GM23338 (cell line): ENCODE measurements at regions not wholly inside any gene's neighbourhood (a gene's known extent, or its start where the extent isn't known, plus 50 kb on each side); places are given as distances from the start of the nearest gene placed in this dataset.

Experiments
- ATAC-seq: fragments of 200-7000 bp; cut with Tn5 transposase; 3 replicates; pipeline ENCODE4 v1.9.1; 2020
- DNase-seq: peaks from one replicate; pipeline ENCODE4 v3.0.0-alpha.2; 2015; ENCODE audit warnings: low spot score
- H2AFZ ChIP-seq: fragments of 200-600 bp; sonication (generic); 2 replicates; pipeline ENCODE4 v1.8.0; 2016; ENCODE audit warnings: antibody characterized with exemption, mild to moderate bottlenecking, moderate library complexity
- H3F3A ChIP-seq: fragments of 200-600 bp; sonication (generic); replicated peaks from 2 replicates; pipeline ENCODE4 v1.8.0; 2017; ENCODE audit warnings: antibody characterized with exemption, mixed run types, low read depth
- H3K27ac ChIP-seq: fragments of 200-600 bp; sonication (generic); 2 replicates; pipeline ENCODE4 v1.6.1; 2016; ENCODE audit warnings: low read depth
- H3K27me3 ChIP-seq: fragments of 200-600 bp; sonication (generic); 2 replicates; pipeline ENCODE4 v1.8.0; 2016; ENCODE audit warnings: mild to moderate bottlenecking, mixed run types, moderate library complexity; ENCODE audit not compliant: insufficient read depth
- H3K36me3 ChIP-seq: fragments of 200-600 bp; sonication (generic); 2 replicates; pipeline ENCODE4 v1.8.0; 2016; ENCODE audit warnings: mild to moderate bottlenecking; ENCODE audit not compliant: insufficient read depth
- H3K4me1 ChIP-seq: fragments of 200-600 bp; sonication (generic); 2 replicates; pipeline ENCODE4 v1.8.0; 2016; ENCODE audit warnings: mild to moderate bottlenecking, moderate library complexity; ENCODE audit not compliant: insufficient read depth
- H3K4me2 ChIP-seq: fragments of 200-600 bp; sonication (generic); 2 replicates; pipeline ENCODE4 v1.7.1; 2017; ENCODE audit warnings: mixed run types
- H3K4me3 ChIP-seq: fragments of 200-600 bp; sonication (generic); 2 replicates; pipeline ENCODE4 v1.6.1; 2016; ENCODE audit warnings: mixed run types
- H3K79me2 ChIP-seq: fragments of 200-600 bp; sonication (generic); replicated peaks from 2 replicates; pipeline ENCODE4 v1.8.0; 2017; ENCODE audit warnings: mild to moderate bottlenecking; ENCODE audit not compliant: insufficient read depth
- H3K9me2 ChIP-seq: fragments of 200-600 bp; sonication (generic); 2 replicates; pipeline ENCODE4 v1.8.0; 2017; ENCODE audit not compliant: insufficient read depth
- H4K20me1 ChIP-seq: fragments of 200-600 bp; sonication (generic); replicated peaks from 2 replicates; pipeline ENCODE4 v1.8.0; 2017; ENCODE audit warnings: mild to moderate bottlenecking; ENCODE audit not compliant: insufficient read depth
- H3K27ac Mint-ChIP-seq: 2 replicates; pipeline ENCODE4 v1.8.0; 2020; ENCODE audit warnings: inconsistent platforms, mild to moderate bottlenecking, moderate library complexity, mixed read lengths
- H3K27me3 Mint-ChIP-seq: 3 replicates; pipeline ENCODE4 v1.8.0; 2022; ENCODE audit warnings: low read depth, mild to moderate bottlenecking, moderate library complexity, mixed read lengths, inconsistent platforms; ENCODE audit not compliant: insufficient read depth, poor library complexity
- H3K36me3 Mint-ChIP-seq: 3 replicates; pipeline ENCODE4 v1.8.0; 2021; ENCODE audit warnings: low read depth, mild to moderate bottlenecking, inconsistent platforms, moderate library complexity, mixed read lengths
- H3K4me1 Mint-ChIP-seq: 3 replicates; pipeline ENCODE4 v1.8.0; 2020; ENCODE audit warnings: mild to moderate bottlenecking, inconsistent platforms, mixed read lengths
- H3K4me3 Mint-ChIP-seq: 3 replicates; pipeline ENCODE4 v1.8.0; 2021; ENCODE audit warnings: moderate library complexity, mild to moderate bottlenecking, inconsistent platforms, mixed read lengths
- H3K9me3 Mint-ChIP-seq: 3 replicates; pipeline ENCODE4 v1.8.0; 2020; ENCODE audit warnings: moderate library complexity, mild to moderate bottlenecking, inconsistent platforms, mixed read lengths
- CREB1 ChIP-seq: fragments of 250-450 bp; sonication (Bioruptor Pico); IDR thresholded peaks from 2 replicates; pipeline ENCODE4 v1.5.0; 2020; ENCODE audit warnings: low read depth, mild to moderate bottlenecking, moderate library complexity
- CTCF ChIP-seq, 2 experiments: fragments of 200-600 bp in 1 of 2; sonication (generic) in 1 of 2; conservative IDR thresholded peaks; 2 replicates each; pipeline versions ENCODE4 v1.5.1 to v1.6.1; 2016 to 2017; ENCODE audit warnings: antibody characterized with exemption in 2 of 2, low read depth in 2 of 2, mild to moderate bottlenecking in 2 of 2, moderate library complexity in 1 of 2
- ETS1 ChIP-seq: IDR thresholded peaks from 2 replicates; pipeline ENCODE4 v1.6.1; 2016; ENCODE audit warnings: antibody characterized with exemption
- EZH2phosphoT487 ChIP-seq: fragments of 200-600 bp; sonication (generic); IDR thresholded peaks from one replicate; pipeline ENCODE4 v1.8.1; 2018; ENCODE audit warnings: antibody characterized with exemption; ENCODE audit not compliant: unreplicated experiment
- POLR2AphosphoS5 ChIP-seq: IDR thresholded peaks from 2 replicates; pipeline ENCODE4 v1.6.1; 2016; ENCODE audit warnings: antibody characterized with exemption, low read depth
- REST ChIP-seq: IDR thresholded peaks from one replicate; pipeline ENCODE4 v1.6.1; 2018; ENCODE audit warnings: antibody characterized with exemption; ENCODE audit not compliant: unreplicated experiment
- STAT1 ChIP-seq: IDR thresholded peaks from one replicate; pipeline ENCODE4 v1.6.1; 2016; ENCODE audit warnings: antibody characterized with exemption; ENCODE audit not compliant: unreplicated experiment
- ZNF114 ChIP-seq: fragments of 250-450 bp; sonication (Bioruptor Pico); IDR thresholded peaks from 2 replicates; pipeline ENCODE4 v1.5.0; 2020; ENCODE audit warnings: mild to moderate bottlenecking, moderate library complexity
- ZNF331 ChIP-seq: fragments of 250-450 bp; sonication (Bioruptor Pico); IDR thresholded peaks from 2 replicates; pipeline ENCODE4 v1.5.0; 2020; ENCODE audit warnings: low read depth, mild to moderate bottlenecking, moderate library complexity
- TF ChIP-seq, protein P1 (sequence below): fragments of 250-450 bp; sonication (Bioruptor Pico); IDR thresholded peaks from 2 replicates; pipeline ENCODE4 v1.5.0; 2020; ENCODE audit warnings: mild to moderate bottlenecking, moderate library complexity

GRCh38 chrY:17202395-17202794, 677.6 kb downstream of the CDY2B start:
- Mint-ChIP-seq H3K9me3 (peaks cover 2% of the 10 kb centered on the region; the same call in 1 of the 3 replicates), H3K36me3 (no peaks in the 10 kb centered on the region; the same call in 2 of the 3 replicates)

More at GRCh38 chrY:17202395-17202794, 677.6 kb downstream of the CDY2B start:
- Histone ChIP-seq H2AFZ (no peak overlapping the region), H3K4me1 (no peaks in the 10 kb centered on the region), H3K4me2 (no peak overlapping the region), H3K27me3 (no peaks in the 10 kb centered on the region), H3K36me3 (no peaks in the 10 kb centered on the region), H3K27ac (no peak overlapping the region), H3K9me2 (no peaks in the 10 kb centered on the region), H3K4me3 (no peak overlapping the region), H3K79me2 (no peaks in the 10 kb centered on the region), H3F3A (no peaks in the 10 kb centered on the region), H4K20me1 (no peaks in the 10 kb centered on the region)
- no peak for ATAC-seq
- no peak for DNase-seq
- no peaks in the 10 kb centered on the region for H3K4me1 Mint-ChIP-seq
- H3K4me3 Mint-ChIP-seq, result no peak overlapping the region
- TF ChIP-seq, protein P1, sequence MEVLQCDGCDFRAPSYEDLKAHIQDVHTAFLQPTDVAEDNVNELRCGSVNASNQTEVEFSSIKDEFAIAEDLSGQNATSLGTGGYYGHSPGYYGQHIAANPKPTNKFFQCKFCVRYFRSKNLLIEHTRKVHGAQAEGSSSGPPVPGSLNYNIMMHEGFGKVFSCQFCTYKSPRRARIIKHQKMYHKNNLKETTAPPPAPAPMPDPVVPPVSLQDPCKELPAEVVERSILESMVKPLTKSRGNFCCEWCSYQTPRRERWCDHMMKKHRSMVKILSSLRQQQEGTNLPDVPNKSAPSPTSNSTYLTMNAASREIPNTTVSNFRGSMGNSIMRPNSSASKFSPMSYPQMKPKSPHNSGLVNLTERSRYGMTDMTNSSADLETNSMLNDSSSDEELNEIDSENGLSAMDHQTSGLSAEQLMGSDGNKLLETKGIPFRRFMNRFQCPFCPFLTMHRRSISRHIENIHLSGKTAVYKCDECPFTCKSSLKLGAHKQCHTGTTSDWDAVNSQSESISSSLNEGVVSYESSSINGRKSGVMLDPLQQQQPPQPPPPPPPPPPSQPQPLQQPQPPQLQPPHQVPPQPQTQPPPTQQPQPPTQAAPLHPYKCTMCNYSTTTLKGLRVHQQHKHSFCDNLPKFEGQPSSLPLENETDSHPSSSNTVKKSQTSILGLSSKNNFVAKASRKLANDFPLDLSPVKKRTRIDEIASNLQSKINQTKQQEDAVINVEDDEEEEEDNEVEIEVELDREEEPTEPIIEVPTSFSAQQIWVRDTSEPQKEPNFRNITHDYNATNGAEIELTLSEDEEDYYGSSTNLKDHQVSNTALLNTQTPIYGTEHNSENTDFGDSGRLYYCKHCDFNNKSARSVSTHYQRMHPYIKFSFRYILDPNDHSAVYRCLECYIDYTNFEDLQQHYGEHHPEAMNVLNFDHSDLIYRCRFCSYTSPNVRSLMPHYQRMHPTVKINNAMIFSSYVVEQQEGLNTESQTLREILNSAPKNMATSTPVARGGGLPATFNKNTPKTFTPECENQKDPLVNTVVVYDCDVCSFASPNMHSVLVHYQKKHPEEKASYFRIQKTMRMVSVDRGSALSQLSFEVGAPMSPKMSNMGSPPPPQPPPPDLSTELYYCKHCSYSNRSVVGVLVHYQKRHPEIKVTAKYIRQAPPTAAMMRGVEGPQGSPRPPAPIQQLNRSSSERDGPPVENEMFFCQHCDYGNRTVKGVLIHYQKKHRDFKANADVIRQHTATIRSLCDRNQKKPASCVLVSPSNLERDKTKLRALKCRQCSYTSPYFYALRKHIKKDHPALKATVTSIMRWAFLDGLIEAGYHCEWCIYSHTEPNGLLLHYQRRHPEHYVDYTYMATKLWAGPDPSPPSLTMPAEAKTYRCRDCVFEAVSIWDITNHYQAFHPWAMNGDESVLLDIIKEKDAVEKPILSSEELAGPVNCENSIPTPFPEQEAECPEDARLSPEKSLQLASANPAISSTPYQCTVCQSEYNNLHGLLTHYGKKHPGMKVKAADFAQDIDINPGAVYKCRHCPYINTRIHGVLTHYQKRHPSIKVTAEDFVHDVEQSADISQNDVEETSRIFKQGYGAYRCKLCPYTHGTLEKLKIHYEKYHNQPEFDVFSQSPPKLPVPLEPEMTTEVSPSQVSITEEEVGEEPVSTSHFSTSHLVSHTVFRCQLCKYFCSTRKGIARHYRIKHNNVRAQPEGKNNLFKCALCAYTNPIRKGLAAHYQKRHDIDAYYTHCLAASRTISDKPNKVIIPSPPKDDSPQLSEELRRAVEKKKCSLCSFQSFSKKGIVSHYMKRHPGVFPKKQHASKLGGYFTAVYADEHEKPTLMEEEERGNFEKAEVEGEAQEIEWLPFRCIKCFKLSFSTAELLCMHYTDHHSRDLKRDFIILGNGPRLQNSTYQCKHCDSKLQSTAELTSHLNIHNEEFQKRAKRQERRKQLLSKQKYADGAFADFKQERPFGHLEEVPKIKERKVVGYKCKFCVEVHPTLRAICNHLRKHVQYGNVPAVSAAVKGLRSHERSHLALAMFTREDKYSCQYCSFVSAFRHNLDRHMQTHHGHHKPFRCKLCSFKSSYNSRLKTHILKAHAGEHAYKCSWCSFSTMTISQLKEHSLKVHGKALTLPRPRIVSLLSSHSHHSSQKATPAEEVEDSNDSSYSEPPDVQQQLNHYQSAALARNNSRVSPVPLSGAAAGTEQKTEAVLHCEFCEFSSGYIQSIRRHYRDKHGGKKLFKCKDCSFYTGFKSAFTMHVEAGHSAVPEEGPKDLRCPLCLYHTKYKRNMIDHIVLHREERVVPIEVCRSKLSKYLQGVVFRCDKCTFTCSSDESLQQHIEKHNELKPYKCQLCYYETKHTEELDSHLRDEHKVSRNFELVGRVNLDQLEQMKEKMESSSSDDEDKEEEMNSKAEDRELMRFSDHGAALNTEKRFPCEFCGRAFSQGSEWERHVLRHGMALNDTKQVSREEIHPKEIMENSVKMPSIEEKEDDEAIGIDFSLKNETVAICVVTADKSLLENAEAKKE (CRISPR knock-in tag), result no peak
- TF ChIP-seq STAT1 (no peak), ETS1 (no peak), CTCF (conservative IDR thresholded peaks at IDR 0.05; ENCODE audit: low read depth in 2 of 2) (no peak), ZNF114 (CRISPR knock-in tag) (no peak), ZNF331 (no peak), CREB1 (no peak), EZH2phosphoT487 (no peak), POLR2AphosphoS5 (no peak), REST (no peak)
- H3K27me3 Mint-ChIP-seq, result no peaks in the 10 kb centered on the region
- no peak overlapping the region for H3K27ac Mint-ChIP-seq
